HEK293 (cell line): ENCODE measurements at regions not wholly inside any gene's neighbourhood (a gene's known extent, or its start where the extent isn't known, plus 50 kb on each side); places are given as distances from the start of the nearest gene placed in this dataset.

Experiments used
- CTCF ChIA-PET: fragments of 350-600 bp; formaldehyde crosslinking; extraction: SDS; loops from one replicate; lab custom pipeline; 2021; ENCODE audit warnings: antibody characterized with exemption; lab: Yijun Ruan, JAX
- POLR2A ChIA-PET: fragments of 300-600 bp; formaldehyde crosslinking; extraction: SDS; loops from one replicate; lab custom pipeline; 2020; ENCODE audit warnings: antibody characterized with exemption, inconsistent platforms; lab: Yijun Ruan, JAX
- H3K27ac ChIP-seq: fragments of 200-500 bp; sonication (Bioruptor generic); 2 replicates; pipeline ENCODE4 v1.5.1; 2014; ENCODE audit warnings: low read depth, low read length, control low read depth, inconsistent platforms; ENCODE audit errors: extremely low read depth
- H3K36me3 ChIP-seq, 2 experiments: fragments of 200-500 bp in 1 of 2; sonication (Bioruptor generic) in 1 of 2; 1 replicate in 1 of 2; 2 replicates in 1 of 2; pipeline ENCODE4 v1.5.1; 2014 to 2017; ENCODE audit warnings: inconsistent platforms in 2 of 2, low read length in 2 of 2; ENCODE audit not compliant: control insufficient read depth in 2 of 2, insufficient read depth in 1 of 2
- H3K4me1 ChIP-seq: fragments of 200-500 bp; sonication (Bioruptor generic); 2 replicates; pipeline ENCODE4 v1.5.1; 2014; ENCODE audit warnings: mild to moderate bottlenecking, low read length, inconsistent platforms; ENCODE audit not compliant: control insufficient read depth, insufficient read depth
- H3K4me3 ChIP-seq: 2 replicates; pipeline ENCODE4 v1.5.1; 2011; ENCODE audit warnings: low read depth, mild to moderate bottlenecking, control low read depth, low read length, moderate library complexity
- H3K9me3 ChIP-seq: fragments of 200-500 bp; sonication (Bioruptor generic); 2 replicates; pipeline ENCODE4 v1.5.1; 2014; ENCODE audit warnings: low read depth, low read length, inconsistent platforms; ENCODE audit not compliant: control insufficient read depth, insufficient read depth
- CTCF ChIP-seq: fragments of 450-650 bp; formaldehyde crosslinking; IDR thresholded peaks from 2 replicates; pipeline ENCODE4 v1.5.1; 2016; ENCODE audit warnings: missing biosample characterization, missing genetic modification characterization
- HOXC10 ChIP-seq: sonication (generic); formaldehyde crosslinking; IDR thresholded peaks from 2 replicates; pipeline ENCODE4 v1.8.1; 2023; ENCODE audit warnings: mild to moderate bottlenecking, missing genetic modification reagents
- OVOL3 ChIP-seq: fragments of 450-650 bp; formaldehyde crosslinking; IDR thresholded peaks from 2 replicates; pipeline ENCODE4 v1.5.1; 2016; ENCODE audit warnings: missing biosample characterization, missing genetic modification characterization
- SETDB1 ChIP-seq: IDR thresholded peaks from one replicate; pipeline ENCODE4 v1.6.1; 2017; ENCODE audit warnings: mild to moderate bottlenecking, low read length, moderate library complexity, mixed read lengths; ENCODE audit not compliant: insufficient read length
- SP7 ChIP-seq: fragments of 450-650 bp; formaldehyde crosslinking; IDR thresholded peaks from 2 replicates; pipeline ENCODE4 v1.5.1; 2016; ENCODE audit warnings: missing biosample characterization, missing genetic modification characterization
- ZBTB11 ChIP-seq: fragments of 450-650 bp; formaldehyde crosslinking; conservative IDR thresholded peaks from 2 replicates; pipeline ENCODE4 v1.5.1; 2016; ENCODE audit warnings: low read depth, missing biosample characterization, missing genetic modification characterization
- ZBTB8A ChIP-seq: fragments of 450-650 bp; formaldehyde crosslinking; IDR thresholded peaks from 2 replicates; pipeline ENCODE4 v1.5.1; 2016; ENCODE audit warnings: missing biosample characterization, missing genetic modification characterization
- ZNF121 ChIP-seq: fragments of 450-650 bp; formaldehyde crosslinking; IDR thresholded peaks from 2 replicates; pipeline ENCODE4 v1.5.1; 2016; ENCODE audit warnings: missing biosample characterization, missing genetic modification characterization
- ZNF133 ChIP-seq: fragments of 450-650 bp; formaldehyde crosslinking; IDR thresholded peaks from 2 replicates; pipeline ENCODE4 v1.5.1; 2016; ENCODE audit warnings: missing biosample characterization, missing genetic modification characterization
- ZNF146 ChIP-seq: fragments of 450-650 bp; formaldehyde crosslinking; IDR thresholded peaks from 2 replicates; pipeline ENCODE4 v1.5.1; 2016; ENCODE audit warnings: missing biosample characterization, missing genetic modification characterization
- ZNF341 ChIP-seq: fragments of 450-650 bp; formaldehyde crosslinking; IDR thresholded peaks from 2 replicates; pipeline ENCODE4; 2016; ENCODE audit warnings: low read depth, missing biosample characterization, missing genetic modification characterization
- ZNF366 ChIP-seq: fragments of 450-650 bp; formaldehyde crosslinking; conservative IDR thresholded peaks from 2 replicates; pipeline ENCODE4 v1.5.1; 2016; ENCODE audit warnings: missing biosample characterization, missing genetic modification characterization
- ZNF37A ChIP-seq: fragments of 450-650 bp; IDR thresholded peaks from 2 replicates; pipeline ENCODE4 v1.5.1; 2018; ENCODE audit warnings: missing biosample characterization, missing genetic modification characterization
- ZNF394 ChIP-seq: fragments of 450-650 bp; formaldehyde crosslinking; IDR thresholded peaks from 2 replicates; pipeline ENCODE4 v1.5.1; 2016; ENCODE audit warnings: missing biosample characterization, missing genetic modification characterization, mild to moderate bottlenecking, moderate library complexity, borderline replicate concordance
- ZNF423 ChIP-seq: fragments of 450-650 bp; formaldehyde crosslinking; IDR thresholded peaks from 2 replicates; pipeline ENCODE4 v1.5.1; 2016; ENCODE audit warnings: missing biosample characterization, missing genetic modification characterization
- ZNF514 ChIP-seq: fragments of 450-650 bp; formaldehyde crosslinking; IDR thresholded peaks from 2 replicates; pipeline ENCODE4 v1.5.1; 2016; ENCODE audit warnings: missing biosample characterization, missing genetic modification characterization
- ZNF529 ChIP-seq: fragments of 450-650 bp; formaldehyde crosslinking; IDR thresholded peaks from 2 replicates; pipeline ENCODE4 v1.5.1; 2017; ENCODE audit warnings: missing genetic modification characterization, missing biosample characterization; ENCODE audit not compliant: insufficient replicate concordance
- ZNF610 ChIP-seq: fragments of 450-650 bp; formaldehyde crosslinking; IDR thresholded peaks from 2 replicates; pipeline ENCODE4 v1.5.1; 2016; ENCODE audit warnings: missing biosample characterization, missing genetic modification characterization, borderline replicate concordance
- ZNF645 ChIP-seq: fragments of 450-650 bp; formaldehyde crosslinking; IDR thresholded peaks from 2 replicates; pipeline ENCODE4; 2016; ENCODE audit warnings: missing biosample characterization, missing genetic modification characterization
- ZNF843 ChIP-seq: fragments of 450-650 bp; formaldehyde crosslinking; IDR thresholded peaks from 2 replicates; pipeline ENCODE4 v1.5.1; 2016; ENCODE audit warnings: missing biosample characterization, missing genetic modification characterization
- ZSCAN16 ChIP-seq: fragments of 450-650 bp; formaldehyde crosslinking; IDR thresholded peaks from 2 replicates; pipeline ENCODE4 v1.5.1; 2016; ENCODE audit warnings: missing biosample characterization, missing genetic modification characterization
- ZSCAN23 ChIP-seq: fragments of 450-650 bp; formaldehyde crosslinking; IDR thresholded peaks from 2 replicates; pipeline ENCODE4 v1.5.1; 2016; ENCODE audit warnings: missing biosample characterization, missing genetic modification characterization

- TF ChIP-seq CTCF (tag by site-specific recombination) (no peak), ZNF133 (tag by site-specific recombination) (no peak), ZNF366 (no peak), ZSCAN23 (tag by site-specific recombination) (no peak), HOXC10 (CRISPR knock-in tag) (no peak), ZNF645 (tag by site-specific recombination) (no peak), ZNF514 (no peak), SETDB1 (no peak), ZNF341 (tag by site-specific recombination) (no peak)
These were observed 136.8 kb downstream of the MEX3B start (continued) for GRCh38 chr15:81909011-81909358.

- Histone ChIP-seq H3K36me3 (no peaks in the 10 kb centered on the region), H3K9me3 (no peaks in the 10 kb centered on the region)
- TF ChIP-seq ZBTB8A (no peak), ZNF394 (no peak), ZNF610 (no peak), ZNF146 (tag by site-specific recombination) (no peak), SP7 (tag by site-specific recombination) (no peak), OVOL3 (tag by site-specific recombination) (no peak), ZNF529 (tag by site-specific recombination) (no peak)
- TF ChIP-seq, all 188 proteins: peak for 0
- ChIA-PET CTCF (no interaction called here), POLR2A (no interaction called here)
- no peak overlapping the region for H3K4me3 ChIP-seq
- peaks cover 20% of the 10 kb centered on the region for H3K4me1 ChIP-seq
- H3K27ac ChIP-seq, result no peak overlapping the region
These were observed 137.7 kb downstream of the MEX3B start for GRCh38 chr15:81908111-81908510.

DNA sequence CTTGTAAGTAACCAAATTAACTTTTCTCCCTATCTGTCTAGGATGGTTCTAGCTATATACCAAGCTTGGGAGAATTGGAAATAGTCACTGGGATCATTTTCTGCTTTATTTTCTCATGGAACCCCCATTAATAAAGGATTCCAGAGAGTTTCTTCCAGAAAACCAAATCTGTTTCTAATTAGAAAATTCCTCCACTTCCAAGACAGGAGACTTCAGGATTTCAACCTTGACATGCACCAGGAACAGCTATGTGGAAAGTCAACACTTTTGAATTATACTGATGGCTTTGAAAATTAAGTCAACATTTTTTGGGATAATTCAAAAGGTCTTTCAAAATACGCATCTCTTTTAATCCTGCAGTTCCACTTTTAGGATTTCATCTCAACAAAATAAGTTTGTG, 138.3 kb downstream of the MEX3B start:
- Histone ChIP-seq H3K27ac (no peak overlapping the region), H3K9me3 (no peaks in the 10 kb centered on the region), H3K4me1 (peaks cover 20% of the 10 kb centered on the region), H3K4me3 (no peak overlapping the region), H3K36me3 (no peaks in the 10 kb centered on the region)
- CTCF ChIA-PET, result no interaction called here
- TF ChIP-seq ZNF423 (tag by site-specific recombination) (no peak), ZNF843 (tag by site-specific recombination) (no peak), ZNF37A (tag by site-specific recombination) (no peak), ZSCAN16 (tag by site-specific recombination) (no peak), ZNF121 (tag by site-specific recombination) (no peak), ZBTB11 (tag by site-specific recombination) (no peak)
- POLR2A ChIA-PET, result no interaction called here
